Jurkat, Clone E6-1 (cell line): ENCODE measurements at regions not wholly inside any gene's neighbourhood (a gene's known extent, or its start where the extent isn't known, plus 50 kb on each side); places are given as distances from the start of the nearest gene placed in this dataset.

Source experiments
- DNase-seq: peaks from one replicate; pipeline ENCODE4 v3.0.0-alpha.2; 2011; ENCODE audit warnings: low read depth, low spot score
- H3K4me3 ChIP-seq: 2 replicates; pipeline ENCODE4 v1.5.1; 2011; ENCODE audit warnings: mild to moderate bottlenecking, low read length, control low read depth, moderate library complexity

DNA sequence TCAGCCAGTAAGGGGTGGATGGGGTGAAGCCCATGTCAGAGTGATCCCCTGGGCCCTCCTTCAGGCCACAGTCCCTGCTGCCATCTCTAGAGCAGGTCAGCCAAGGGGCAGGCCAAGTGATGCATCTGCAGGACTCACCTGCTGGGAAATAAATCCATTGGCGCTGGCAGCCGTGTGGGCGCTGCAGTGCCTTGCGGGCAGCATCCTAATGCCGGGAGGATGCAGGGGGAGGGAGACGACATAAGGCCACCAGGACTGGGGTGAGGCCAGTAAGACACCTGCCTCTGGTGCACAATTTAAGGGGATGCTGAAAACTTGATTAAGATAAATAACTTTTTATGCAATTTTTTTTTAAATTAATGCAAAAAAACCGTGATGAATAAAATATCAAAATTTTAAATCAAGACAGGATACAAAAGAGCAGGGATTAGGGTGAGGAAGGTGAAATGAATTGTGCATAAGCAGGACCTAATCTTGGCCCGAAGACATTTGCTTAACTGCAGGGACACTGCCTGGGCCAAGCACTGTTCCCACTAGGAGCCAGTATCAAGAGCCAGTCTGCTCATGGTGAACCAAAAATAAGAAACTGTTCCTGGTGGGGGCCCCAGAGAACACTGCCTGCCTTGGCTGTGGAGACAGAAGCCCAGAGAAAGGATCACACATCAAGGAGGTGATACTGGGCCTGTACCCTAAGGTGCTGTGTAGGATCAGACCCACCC is 67.5 kb upstream of the CPLX2 start:
- H3K4me3 ChIP-seq = no peak overlapping the region
- DNase-seq = no peak

DNA sequence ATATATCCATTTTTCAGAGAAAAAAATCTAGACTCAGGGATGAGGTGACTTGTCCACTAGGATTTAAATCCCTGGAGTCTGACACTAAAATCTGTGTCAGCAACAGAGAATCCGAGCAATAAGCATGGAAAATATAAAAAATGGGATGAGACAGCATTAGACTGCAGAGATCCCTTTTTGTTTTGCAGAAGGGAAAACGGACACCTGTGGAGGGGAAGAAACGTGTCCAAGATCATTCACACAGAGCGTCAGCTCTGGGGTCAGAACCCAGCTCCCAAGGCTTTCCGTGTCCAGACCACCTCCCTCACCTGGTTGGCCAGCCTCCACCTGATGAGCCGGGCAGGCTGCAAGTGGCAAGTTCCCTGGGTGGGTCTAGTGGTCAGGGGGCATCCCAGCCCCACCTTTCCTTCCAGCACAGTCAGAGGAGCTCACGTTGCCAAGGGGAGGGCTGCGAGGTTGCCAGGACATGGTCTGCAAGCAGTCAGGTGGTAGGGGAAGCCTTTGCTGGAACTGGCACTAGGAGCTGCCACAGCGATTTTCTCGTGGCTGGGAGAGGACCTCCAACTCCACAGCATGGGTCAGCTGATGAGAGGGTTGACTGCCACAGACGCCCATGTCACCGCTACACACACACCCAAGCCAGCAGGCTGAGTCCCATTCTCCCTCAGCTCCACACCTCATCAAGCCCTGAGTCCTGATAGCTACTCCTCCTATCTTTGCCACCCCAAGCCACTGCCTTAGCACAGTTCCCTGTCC is 65.9 kb upstream of the CPLX2 start:
- no peak for DNase-seq
- H3K4me3 ChIP-seq = no peak overlapping the region

DNA sequence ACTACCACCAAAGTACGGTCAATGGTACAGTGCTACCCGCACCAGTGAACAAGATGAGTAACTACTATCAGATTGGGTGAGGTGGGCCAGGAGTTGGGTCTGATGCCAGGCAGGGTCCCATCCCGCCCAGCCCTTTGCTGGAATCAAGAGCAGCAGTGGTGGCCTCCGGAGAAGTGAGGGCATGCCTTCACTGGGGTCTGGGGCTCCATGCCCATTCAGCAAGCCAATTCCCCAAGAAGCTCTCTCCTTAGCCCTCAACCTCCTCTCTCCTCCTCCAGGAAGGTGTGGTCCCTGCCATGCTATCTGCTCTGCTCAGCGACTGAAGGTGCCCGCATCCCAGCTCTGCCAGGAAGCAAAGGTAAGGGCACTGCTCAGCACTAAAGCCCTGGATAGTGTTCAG is 62.7 kb upstream of the CPLX2 start:
- no peak for DNase-seq
- H3K4me3 ChIP-seq = no peak overlapping the region

DNA sequence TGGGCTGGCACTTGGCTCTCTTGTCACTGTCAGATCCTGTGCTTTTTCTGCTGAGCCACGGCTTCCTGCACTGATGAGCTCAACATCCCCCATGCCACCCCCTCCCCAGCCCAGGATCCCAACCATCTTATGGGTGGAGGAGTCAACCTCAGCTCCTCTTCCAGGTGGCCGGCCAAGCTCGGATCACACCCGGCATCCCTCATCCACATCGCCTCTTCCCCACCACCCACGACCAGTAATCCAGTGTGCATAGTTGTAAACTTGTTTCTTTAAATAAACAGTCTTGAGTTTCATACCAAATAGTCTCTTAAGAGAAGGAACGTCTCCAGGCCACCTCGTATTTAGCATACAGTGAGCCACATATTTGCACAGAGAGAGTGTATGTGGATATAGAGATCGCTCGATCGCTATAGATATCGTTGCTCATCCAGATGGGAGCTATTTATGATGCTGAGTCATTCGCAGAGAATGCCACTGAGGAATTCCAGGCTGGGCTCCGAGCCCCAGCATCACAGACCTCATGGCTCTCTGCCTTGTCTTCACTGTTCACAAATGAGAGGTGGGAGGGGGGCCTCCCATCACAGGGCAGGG is 61.8 kb upstream of the CPLX2 start:
- H3K4me3 ChIP-seq = no peak overlapping the region
- no peak for DNase-seq

DNA sequence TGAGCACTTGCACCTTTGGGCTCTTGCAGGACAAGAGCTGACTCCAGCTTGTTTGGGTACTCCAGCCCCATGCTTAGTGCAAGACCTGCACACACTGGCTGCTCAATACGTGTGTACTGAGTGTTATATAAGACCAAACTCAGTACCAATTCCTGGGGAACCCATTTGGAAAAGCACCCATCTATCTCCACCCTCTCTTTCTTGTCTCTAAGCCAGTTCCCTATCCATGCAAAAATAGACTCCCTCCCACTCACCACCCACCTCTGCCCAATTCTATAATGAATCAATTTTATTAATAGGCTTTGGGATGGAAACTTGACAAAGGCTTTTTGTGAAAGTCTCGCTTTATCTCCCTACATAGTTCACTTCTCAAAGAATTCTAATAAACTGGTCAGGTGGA is 60.9 kb upstream of the CPLX2 start:
- no peak for DNase-seq
- no peak overlapping the region for H3K4me3 ChIP-seq

DNA sequence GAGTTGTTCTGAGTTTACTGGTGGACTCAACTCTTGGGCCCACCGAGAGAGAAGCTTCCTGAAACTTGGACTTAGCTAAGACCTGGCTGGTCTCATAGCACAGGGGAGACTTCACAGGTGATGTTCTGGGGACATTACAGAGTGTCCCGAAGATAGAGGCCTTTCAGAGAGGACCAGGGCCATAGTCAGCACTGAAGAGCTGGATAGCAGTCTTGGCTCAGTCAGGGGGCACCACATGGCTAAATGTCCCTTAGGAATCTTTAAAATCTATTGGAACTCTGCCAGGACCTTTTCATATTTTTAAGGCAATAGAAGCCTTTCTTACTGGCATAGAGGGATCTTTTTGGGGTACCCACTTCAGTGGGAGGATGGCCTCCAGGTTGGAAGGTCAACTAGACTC is 59.8 kb upstream of the CPLX2 start:
- no peak overlapping the region for H3K4me3 ChIP-seq
- no peak for DNase-seq

DNA sequence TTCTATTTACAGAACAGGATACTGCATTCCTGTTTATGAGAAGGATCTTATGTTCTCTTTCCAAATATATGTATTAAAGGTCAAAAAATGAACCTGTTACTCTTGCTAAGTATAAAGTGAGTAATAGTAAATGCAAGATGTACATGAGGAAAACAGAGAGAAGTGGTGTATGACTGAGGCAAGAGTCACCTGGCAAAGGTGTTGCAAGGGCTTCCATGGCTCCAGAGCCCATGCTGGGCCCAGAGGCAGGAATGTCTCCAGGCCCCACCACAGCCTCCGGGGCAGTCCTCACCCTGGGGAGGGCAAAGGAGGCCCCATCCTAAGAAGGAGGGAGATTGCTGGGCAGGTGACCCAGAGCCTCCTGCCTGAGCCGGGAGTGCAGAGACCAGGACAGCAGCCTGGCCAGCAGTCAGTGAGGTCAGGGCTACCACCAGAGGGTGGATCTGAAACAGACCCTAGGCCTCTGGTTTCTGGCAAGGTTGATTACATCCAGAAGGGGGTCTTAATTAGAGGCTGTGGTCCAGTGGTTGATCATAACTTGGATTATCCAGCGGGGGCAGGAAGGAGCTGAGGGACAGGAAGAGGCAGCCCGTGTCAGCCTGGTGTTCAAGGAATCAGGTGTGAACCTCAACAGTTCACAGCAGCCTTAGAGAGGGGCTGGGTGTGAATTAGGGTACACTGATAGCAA is 57.3 kb upstream of the CPLX2 start:
- DNase-seq = no peak
- no peak overlapping the region for H3K4me3 ChIP-seq

DNA sequence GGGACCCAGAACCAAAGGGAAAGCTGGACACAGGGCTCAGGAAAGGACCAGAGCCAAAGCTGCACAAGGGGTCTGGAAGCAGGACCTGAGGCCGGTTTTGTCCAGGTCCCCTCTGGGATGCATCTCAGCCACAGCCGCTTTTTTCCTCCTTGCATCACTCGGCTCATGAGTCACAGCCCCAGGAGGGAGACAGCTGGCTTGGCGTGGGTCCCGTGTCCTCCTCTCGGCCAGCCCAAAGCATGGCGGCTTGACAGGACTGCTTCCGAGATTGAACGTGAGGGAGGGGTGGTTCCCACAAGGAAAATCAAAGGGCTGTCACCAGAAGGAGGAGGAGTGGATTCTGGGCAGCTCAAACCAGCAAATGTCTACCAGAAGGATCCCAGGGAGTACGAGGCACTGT is 56.7 kb upstream of the CPLX2 start:
- no peak overlapping the region for H3K4me3 ChIP-seq
- no peak for DNase-seq

DNA sequence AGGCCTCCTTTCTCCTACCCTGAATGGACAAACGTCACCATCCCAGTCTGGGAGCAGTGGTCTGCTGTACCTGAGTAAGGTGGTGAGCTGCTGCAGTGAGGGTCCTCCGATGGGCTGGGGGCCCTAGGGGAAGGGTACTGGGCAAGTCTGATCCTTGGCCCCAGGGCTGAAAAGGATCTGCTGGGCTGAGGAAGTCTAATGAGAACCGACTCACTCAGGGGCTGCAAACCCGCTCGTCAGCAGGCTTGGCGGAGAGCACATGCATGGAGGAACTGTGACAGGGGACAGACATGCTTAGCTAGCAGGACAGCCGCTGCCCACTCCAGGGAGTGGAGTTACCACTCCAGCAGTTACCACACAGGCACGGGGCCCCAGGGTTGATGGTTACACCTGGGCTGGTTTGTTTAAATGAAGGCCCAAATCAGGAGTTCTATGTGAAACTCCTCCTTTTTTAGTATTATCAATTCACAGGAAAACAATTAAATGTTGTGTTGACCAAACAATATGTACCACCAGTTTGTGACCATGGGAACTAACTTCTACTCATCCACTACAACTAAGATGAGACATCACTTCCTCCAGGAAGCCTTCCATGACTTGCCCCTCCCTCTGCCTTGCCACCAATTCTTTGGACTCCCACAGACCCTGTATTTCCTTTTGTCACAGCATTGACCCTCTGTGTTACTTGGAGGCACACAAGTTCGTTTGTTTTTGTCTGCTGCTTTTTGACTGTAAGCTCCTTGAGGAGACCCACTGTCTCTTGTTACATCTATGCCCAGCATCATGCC is 56.1 kb upstream of the CPLX2 start:
- H3K4me3 ChIP-seq = no peak overlapping the region
- no peak for DNase-seq

DNA sequence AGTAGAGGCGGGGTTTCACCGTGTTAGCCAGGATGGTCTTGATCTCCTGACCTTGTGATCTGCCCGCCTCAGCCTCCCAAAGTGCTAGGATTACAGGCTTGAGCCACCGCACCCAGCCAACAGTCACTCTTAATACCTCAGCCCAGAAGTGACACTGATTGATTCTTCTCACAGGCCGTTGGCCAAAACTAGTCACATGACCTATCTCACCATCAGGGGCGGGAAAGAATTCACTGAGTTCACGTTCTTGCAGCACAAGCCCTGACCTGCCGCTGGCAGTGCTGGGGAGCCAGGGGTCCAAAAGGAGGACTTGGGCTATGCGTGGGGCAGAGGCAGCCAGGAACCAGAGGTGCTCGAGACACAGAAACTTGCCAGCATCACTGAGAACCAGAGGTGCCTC is 55.0 kb upstream of the CPLX2 start:
- no peak for DNase-seq
- no peak overlapping the region for H3K4me3 ChIP-seq

DNA sequence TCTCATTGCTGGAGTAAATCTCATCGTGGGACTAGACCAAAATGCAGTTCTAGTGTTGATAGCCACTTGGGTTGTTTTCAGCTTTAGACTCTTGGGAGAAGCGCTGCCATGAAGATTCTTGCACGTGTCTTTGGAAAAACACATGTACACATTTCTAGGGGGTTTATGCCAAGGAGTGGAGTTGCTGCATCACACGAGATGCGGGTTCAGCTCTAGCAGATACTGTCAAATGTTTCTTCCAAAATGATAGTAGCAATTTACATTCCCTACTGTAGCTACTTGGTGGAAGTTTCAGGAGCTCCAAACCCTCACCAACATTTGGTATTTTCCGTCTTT is 52.3 kb upstream of the CPLX2 start:
- H3K4me3 ChIP-seq = no peak overlapping the region
- no peak for DNase-seq

DNA sequence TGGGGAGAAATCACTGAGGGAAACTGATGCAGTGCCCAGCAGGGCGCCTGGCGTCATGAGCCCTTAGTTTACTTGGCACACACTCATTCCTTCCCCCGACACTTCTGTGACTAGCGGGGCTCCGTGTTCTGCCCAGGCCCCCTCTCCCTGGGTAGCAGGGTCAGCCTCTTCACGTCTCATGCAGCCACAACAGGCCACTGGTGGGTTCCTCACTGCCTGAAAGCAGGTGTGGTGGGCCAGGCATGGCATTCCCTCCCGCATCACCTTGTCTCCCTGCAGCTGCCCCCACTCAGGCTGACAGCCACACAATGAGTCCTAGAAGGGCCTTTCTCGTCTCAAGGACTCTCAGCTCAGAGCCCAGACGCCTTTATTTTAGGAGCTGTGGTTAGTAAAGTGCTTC is 51.1 kb upstream of the CPLX2 start:
- no peak for DNase-seq

More for the DNA sequence above, 51.1 kb upstream of the CPLX2 start:
- no peak overlapping the region for H3K4me3 ChIP-seq
